ENCODE measurements at regions not wholly inside any gene's neighbourhood (a gene's known extent, or its start where the extent isn't known, plus 50 kb on each side); places are given as distances from the start of the nearest gene placed in this dataset.
"Not testable (repeated sequence)": the region's sequence is repeated elsewhere in the genome, so short reads cannot be mapped to it uniquely, and the experiment has no call there.

DNA sequence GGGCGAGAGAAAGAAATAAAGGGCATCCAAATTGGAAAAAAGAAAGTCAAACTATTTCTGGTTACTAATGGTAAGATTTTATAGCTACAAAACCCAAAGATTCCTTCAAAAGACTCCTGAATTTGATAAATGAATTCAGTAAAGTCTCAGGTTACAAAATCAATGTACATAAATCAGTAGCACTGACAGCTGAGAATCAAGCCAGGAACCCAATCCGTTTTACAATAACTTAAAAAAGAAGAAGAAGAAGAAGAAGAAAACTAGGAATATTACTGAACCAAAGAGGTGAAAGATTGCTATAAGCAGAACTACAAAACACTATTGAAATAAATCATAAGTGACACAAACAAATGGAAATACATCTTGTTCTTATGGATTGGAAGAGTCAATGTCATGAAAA is 291.5 kb upstream of the GULP1 start:
- no peak for DNase-seq

DNA sequence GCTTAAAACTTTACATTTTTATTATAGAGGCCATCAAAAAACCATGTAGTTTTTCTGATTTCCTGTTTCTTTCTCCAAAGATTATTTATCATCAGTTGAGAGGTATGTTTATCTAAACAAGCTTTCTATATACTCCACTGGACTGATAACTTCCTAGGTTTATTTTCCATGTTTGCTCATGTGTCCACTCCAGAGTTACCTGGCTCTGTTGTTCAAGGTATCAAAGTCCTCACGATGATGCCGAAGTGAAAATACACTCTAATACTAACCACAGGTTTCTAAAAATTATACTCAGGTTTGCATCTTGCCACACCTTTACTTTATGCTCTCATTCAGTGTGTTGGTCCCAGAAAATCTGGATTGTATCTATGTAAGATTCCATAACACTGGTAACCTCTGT is 287.9 kb upstream of the GULP1 start:
- no peak for DNase-seq

DNA sequence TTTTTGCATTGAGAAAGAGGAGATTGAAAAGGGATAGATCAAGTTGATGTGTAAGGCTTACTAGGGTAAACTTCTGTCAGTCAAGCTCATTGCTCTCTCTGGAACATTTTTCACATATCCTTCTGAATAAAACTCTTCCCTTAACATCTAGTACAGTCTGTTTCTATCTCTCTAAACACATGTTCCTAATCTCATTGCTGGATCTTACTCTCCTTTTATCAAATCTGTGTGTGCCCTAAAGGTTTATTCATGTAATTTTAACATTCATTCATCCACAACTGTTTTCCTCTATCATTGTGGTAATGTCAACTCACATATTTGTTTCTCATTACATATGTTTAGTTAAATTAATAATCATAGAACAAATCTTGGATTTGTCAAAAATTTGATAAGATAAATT is 277.9 kb upstream of the GULP1 start:
- no peak for DNase-seq

GRCh38 chr2:188016917-188017316 is 274.8 kb upstream of the GULP1 start:
- no peak for DNase-seq

GRCh38 chr2:188022389-188022788 is 269.3 kb upstream of the GULP1 start:
- DNase-seq = no peak

- DNase-seq = no peak
These were observed 268.6 kb upstream of the GULP1 start for GRCh38 chr2:188023035-188023434.

DNA sequence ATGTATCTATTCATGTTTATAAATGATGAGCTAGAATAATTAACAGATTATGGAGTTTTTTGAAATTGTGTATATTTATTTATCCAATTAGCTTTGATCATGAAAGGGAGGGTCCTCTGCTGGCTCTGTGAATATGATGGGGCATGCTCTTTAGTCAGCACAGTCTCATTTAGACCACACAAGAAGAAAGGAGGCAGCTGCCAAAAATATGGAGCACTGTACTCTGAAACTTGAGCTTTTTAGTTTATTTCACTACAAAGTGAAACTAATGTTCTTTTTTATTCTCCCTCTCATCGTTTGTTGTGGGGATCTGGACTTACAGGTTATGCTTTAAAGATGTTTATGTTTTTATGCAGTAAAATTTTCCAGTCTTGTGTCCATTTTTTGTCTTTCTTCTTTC is 266.9 kb upstream of the GULP1 start:
- no peak for DNase-seq

DNA sequence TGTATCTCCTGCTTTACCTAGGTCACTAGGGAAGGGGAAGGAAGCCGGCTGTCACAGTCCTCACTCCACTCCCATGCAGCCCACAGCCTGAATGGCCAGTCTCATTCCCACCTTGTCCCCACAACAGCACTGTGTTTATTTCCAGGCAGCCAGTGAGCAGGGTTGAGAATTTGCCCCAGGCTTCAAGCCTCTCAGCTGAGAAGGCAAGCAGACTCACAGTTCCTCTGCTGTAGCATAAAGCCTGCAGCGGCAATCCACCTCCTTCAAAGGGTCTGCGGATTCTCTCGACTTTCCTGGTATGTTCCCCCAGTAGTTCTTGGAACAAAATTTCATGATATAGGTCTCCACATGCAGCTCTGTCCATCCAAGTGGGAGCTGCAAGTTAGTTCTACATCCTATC is 262.9 kb upstream of the GULP1 start:
- DNase-seq = no peak

DNA sequence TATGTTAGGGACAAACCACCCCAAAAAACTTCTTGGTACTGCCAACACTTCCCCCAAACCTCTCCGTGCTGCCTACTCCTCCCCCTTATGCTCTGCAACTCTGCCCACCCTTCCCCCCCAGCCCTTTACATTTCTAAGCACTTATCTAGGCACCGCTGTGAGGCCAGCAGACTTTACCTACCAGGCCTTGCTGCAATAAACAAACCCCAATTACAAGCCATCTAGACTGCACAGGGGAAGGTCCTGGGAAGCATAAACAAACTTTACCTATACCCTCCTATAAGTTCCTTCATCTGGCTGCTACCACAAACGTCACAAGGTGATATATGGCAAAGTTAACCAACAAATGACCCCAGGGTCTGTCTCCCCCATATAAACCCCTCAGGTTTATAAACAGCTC is 259.4 kb upstream of the GULP1 start:
- DNase-seq = no peak

- DNase-seq = no peak
These were observed 258.9 kb upstream of the GULP1 start for GRCh38 chr2:188032786-188033185.

DNA sequence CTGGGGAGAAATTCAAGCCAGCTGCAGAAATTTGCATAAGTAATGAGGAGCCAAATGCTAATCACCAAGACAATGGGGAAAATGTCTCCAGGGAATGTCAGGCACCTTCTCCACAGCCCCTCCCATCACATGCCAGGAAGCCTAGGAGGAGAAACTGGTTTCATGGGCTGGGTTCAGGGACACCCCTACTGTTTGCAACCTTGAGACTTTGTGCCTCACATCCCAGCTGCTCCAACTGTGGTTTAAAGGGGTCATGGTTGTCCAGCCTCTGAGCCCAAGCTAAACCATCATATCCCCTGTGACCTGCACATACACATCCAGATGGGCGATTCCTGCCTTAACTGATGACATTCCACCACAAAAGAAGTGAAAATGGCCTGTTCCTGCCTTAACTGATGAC is 258.4 kb upstream of the GULP1 start:
- DNase-seq = not testable (repeated sequence)

GRCh38 chr2:188034102-188034501 is 257.6 kb upstream of the GULP1 start:
- DNase-seq = not testable (repeated sequence)

DNA sequence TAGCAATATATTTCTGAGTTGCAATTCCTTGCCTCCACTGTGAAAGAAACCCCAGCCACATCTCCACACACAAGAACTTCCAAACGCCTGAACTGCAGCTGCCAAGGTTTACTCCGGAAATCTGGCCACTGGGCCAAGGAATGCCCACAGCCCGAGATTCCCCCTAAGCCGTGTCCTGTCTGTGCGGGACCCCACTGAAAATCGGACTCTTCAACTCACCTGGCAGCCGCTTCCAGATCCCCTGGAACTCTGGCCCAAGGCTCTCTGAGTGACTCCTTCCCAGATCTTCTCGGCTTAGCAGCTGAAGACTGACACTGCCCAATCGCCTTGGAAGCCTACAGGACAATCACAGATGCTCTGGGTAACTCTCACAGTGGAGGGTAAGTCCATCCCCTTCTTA is 256.3 kb upstream of the GULP1 start:
- not testable (repeated sequence) for DNase-seq

DNA sequence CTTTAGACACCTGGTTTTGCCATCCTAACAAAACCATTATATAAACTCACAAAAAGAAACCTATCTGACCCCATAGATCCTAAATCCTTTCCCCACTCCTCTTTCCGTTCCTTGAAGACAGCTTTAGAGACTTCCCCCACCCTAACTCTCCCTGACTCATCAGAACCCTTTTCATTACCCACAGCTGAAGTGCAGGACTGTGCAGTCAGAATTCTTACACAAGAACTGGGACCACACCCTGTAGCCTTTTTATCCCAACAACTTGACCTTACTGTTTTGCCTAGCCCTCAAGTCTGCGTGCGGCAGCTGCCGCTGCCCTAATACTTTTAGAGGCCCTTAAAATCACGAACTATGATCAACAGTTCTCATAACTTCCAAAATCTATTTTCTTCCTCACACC is 254.9 kb upstream of the GULP1 start:
- not testable (repeated sequence) for DNase-seq

DNA sequence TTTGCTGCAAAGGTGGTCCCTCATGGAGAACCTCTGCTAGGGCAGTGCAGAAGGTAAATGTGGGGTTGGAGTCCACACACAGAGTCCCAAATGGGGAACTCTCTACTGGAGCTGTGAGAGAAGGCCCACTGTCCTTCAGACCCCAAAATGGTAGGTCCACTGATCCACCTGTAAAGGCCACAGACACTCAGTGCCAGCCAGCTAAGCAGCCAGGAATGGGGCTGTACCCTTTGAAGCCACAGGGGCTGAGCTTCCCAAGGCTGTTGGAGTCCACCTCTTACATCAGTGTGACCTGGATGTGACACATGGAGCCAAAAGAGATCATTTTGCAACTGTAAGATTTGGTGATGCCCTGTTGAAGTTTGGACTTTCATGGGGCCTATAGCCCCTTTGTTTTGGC is 252.4 kb upstream of the GULP1 start:
- no peak for DNase-seq

DNA sequence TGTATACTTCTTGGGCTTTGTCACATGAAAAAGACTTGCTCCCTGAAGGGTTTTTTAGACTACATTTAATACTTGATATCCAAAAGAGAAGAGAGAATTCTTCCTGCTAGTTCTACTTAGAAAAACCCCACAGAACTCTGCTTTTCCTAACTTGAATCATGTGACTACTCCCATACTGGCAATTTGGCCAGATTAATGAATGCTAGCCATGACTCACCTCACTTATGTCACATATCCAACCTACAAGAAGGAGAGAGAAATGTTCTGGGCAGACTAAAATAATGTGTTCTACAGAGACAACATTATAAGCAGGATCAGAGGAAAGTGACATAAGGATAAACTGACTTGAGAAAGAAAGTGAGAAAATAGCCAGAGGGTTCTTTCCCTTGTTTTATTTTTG is 249.3 kb upstream of the GULP1 start:
- DNase-seq = no peak

DNA sequence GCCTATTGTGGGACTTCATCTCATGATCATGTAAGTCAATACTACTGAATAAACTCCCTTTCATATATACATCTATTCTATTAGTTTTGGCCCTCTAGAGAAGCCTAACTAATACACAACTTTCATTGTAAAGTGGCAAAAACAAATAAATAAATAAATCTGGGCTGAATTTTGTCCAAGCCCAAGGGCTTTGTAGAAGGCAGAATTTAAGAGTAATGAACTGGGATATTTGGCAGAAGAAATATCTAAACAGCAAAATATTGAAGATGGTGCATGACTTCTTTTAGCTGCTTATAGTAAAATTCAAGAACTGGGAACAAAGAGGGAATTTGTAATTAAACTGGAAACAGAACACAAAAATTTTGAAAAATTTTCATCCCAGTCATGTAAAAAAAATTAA is 246.7 kb upstream of the GULP1 start:
- no peak for DNase-seq

- DNase-seq = no peak
These were observed 245.2 kb upstream of the GULP1 start for GRCh38 chr2:188046437-188046836.

- no peak for DNase-seq
These were observed 243.9 kb upstream of the GULP1 start for GRCh38 chr2:188047735-188048134.

DNA sequence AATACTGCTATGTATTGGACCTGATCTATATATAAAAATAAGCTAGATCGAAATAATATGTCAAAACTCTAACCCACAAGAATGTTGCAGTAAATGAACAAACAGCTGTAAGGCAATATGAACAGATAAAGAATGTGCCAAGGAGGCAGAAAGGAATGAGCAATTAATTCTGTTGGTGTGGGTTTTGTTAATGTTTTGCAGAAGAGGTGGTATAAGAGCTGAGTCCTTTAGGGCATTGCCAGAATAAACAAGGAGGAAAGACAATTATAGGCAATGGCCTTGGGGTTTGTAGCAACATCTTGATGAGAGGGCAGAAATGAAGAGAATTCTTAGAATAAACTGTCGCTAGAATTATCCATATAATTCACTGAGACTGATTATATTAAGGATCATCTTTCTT is 240.9 kb upstream of the GULP1 start:
- no peak for DNase-seq

GRCh38 chr2:188051706-188052105 is 240.0 kb upstream of the GULP1 start:
- DNase-seq = no peak

DNA sequence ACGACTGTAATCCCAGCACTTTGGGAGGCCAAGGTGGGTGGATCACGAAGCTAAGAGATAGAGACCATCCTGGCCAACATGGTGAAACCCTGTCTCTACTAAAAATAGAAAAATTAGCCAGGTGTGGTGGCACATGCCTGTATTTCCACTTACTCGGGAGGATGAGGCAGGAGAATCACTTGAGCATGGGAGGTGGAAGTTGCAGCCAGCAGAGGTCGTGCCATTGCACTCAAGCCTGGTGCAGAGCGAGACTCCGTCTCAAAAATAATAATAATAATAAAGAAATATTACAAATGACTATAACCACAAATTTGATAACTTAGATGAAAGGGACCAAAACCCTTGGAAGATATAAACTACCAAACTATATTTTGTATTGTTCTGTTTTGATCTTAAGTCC is 226.3 kb upstream of the GULP1 start:
- DNase-seq = no peak

DNA sequence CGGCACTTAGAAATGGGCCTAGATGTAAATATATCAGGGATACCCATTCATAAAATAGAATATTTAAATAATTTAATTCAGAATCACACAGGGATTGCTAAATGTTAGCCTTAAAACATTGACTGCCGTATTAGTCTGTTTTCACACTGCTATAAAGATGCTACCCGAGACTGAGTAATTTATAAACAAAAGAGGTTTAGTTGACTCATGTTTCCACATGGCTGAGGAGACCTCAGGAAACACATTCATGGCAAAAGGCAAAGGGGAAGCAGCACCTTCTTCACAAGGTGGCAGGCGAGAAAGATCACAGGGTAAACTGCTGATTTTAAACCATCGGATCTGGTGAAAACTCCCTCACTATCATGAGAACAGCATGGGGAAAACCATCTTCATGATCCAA is 223.6 kb upstream of the GULP1 start:
- DNase-seq = no peak

DNA sequence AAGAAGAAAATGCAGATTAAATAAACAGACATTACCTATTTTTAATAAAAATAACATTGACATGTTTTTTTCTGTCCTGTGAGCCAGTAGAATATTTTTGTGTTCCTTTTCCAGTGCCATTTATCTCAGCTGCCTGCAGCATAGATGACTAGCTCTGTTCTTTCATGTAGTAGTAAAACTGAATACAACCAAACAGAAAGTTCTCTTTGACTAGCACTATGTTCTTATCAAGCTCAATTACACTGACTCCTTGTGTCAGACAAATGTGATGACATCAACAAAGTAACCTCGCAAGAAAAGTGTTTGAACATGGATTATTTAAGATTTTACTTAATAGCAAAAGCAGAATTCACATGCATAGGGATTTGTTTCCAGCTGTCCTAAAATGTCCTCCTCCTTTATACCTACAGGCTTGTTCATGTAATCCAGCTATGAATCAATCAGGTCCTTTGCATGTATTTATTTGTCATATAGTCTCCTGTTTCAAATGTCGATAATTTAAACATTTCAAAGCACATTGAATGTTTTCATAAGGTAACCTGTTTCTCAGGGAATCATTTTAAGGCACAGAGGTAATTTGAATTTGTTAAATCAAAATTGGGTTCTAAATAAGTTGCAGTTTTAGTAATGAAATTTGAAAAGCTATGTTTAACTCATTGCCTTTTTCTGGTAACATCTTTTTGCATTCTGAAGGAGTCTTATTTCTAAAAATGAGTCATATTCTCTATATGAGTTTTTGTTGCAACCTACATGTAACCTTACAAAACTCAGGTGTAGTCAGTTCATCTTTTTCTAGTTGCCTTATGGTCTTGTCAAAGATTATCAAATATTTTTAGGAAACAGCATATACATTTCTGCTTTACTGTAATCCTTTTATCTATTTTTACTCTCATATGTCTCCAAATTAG is 215.3 kb upstream of the GULP1 start:
- DNase-seq = no peak

DNA sequence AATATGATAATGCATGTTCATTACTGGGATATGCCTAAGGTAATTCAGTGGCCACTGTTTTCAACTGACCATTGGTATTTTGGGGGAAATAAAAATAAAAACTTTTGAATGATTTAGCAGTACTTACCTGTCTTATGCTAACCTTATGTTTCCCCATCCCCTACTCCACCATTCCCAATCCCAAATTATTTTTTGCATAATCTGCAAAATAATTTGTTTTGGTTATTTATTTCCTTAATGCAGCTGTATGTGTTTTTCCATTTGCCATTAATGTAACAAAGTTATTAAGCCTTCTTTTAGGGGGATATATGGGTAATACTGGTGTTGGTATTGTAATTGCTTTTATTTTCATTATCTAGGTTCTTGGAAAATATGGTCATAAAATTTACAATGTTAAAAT is 213.9 kb upstream of the GULP1 start:
- DNase-seq = no peak
